ENCODE measurements at regions not wholly inside any gene's neighbourhood (a gene's known extent, or its start where the extent isn't known, plus 50 kb on each side); places are given as distances from the start of the nearest gene placed in this dataset.

GRCh38 chr15:70580958-70581357 lies 182.4 kb downstream of the UACA start:
- TF ChIP-seq EZH2 (IDR thresholded peaks at IDR 0.05; ENCODE audit: borderline replicate concordance, low read depth, low read length, poor library complexity, severe bottlenecking) (no peak), CTCF (conservative IDR thresholded peaks at IDR 0.05; ENCODE audit: low read depth, low read length) (no peak)

All from A673 (cell line).